ENCODE measurements at regions not wholly inside any gene's neighbourhood (a gene's known extent, or its start where the extent isn't known, plus 50 kb on each side); places are given as distances from the start of the nearest gene placed in this dataset.

- TF ChIP-seq CTCF (IDR thresholded peaks at IDR 0.05) = no peak
- TF ChIP-seq EZH2 (IDR thresholded peaks at IDR 0.05) = no peak
- no peak for TF ChIP-seq EZH2phosphoT487 (IDR thresholded peaks at IDR 0.05)
Measured at GRCh38 chr4:14834382-14834781, 167.9 kb upstream of the CPEB2 start.
